Bronchial epithelial cell (primary cell): ENCODE measurements at regions not wholly inside any gene's neighbourhood (a gene's known extent, or its start where the extent isn't known, plus 50 kb on each side); places are given as distances from the start of the nearest gene placed in this dataset.

Source experiments
- DNase-seq: peaks from one replicate; pipeline ENCODE4 v3.0.0-alpha.2; 2010; ENCODE audit warnings: low read depth
- FAIRE-seq: peaks from 2 replicates; lab custom pipeline; 2011; peaks lifted over from hg19 to GRCh38; lab: Jason Lieb, UNC
- H3K27me3 ChIP-seq: 2 replicates; pipeline ENCODE4 v1.5.1; 2011; ENCODE audit warnings: low read length; ENCODE audit not compliant: control insufficient read depth, insufficient read depth
- H3K36me3 ChIP-seq: 2 replicates; pipeline ENCODE4 v1.5.1; 2011; ENCODE audit warnings: low read length; ENCODE audit not compliant: control insufficient read depth, insufficient read depth
- H3K4me3 ChIP-seq: 2 replicates; pipeline ENCODE4 v1.5.1; 2011; ENCODE audit warnings: mild to moderate bottlenecking, low read depth, low read length, control low read depth
- CTCF ChIP-seq: IDR thresholded peaks from 2 replicates; pipeline ENCODE4 v1.5.1; 2011; ENCODE audit warnings: mild to moderate bottlenecking, moderate library complexity, low read length, control low read depth, inconsistent platforms; ENCODE audit not compliant: insufficient read depth, severe bottlenecking

GRCh38 chr2:18169121-18169892, 290.8 kb downstream of the KCNS3 start:
- FAIRE-seq (no peak), DNase-seq (peak; percentile 74)
- Histone ChIP-seq H3K27me3 (no peaks in the 10 kb centered on the region), H3K4me3 (no peak overlapping the region), H3K36me3 (no peaks in the 10 kb centered on the region)
- no peak for TF ChIP-seq CTCF

GRCh38 chr2:18167871-18168270, 289.4 kb downstream of the KCNS3 start:
- DNase-seq (peak; percentile 56), FAIRE-seq (no peak)
- H3K36me3 ChIP-seq: no peaks in the 10 kb centered on the region
- H3K27me3 ChIP-seq: no peaks in the 10 kb centered on the region
- no peak for TF ChIP-seq CTCF
- no peak overlapping the region for H3K4me3 ChIP-seq

- no peaks in the 10 kb centered on the region for H3K36me3 ChIP-seq
- FAIRE-seq: no peak
- TF ChIP-seq CTCF: no peak
- H3K4me3 ChIP-seq: no peak overlapping the region
- no peaks in the 10 kb centered on the region for H3K27me3 ChIP-seq
- no peak for DNase-seq
Measured at GRCh38 chr2:18161681-18162080, 283.2 kb downstream of the KCNS3 start.

- no peak for TF ChIP-seq CTCF
- FAIRE-seq: no peak
- H3K36me3 ChIP-seq: no peaks in the 10 kb centered on the region
Measured at GRCh38 chr2:18159896-18160295, 281.4 kb downstream of the KCNS3 start.

GRCh38 chr2:18156421-18156820, 278.0 kb downstream of the KCNS3 start:
- DNase-seq (no peak), FAIRE-seq (no peak)
- Histone ChIP-seq H3K36me3 (no peaks in the 10 kb centered on the region), H3K27me3 (no peaks in the 10 kb centered on the region), H3K4me3 (no peak overlapping the region)
- no peak for TF ChIP-seq CTCF

More at GRCh38 chr2:18159896-18160295, 281.4 kb downstream of the KCNS3 start:
- Histone ChIP-seq H3K27me3 (no peaks in the 10 kb centered on the region), H3K4me3 (no peak overlapping the region)
- no peak for DNase-seq

GRCh38 chr2:18156002-18156401, 277.5 kb downstream of the KCNS3 start:
- FAIRE-seq: no peak
- TF ChIP-seq CTCF: no peak
- H3K4me3 ChIP-seq: no peak overlapping the region
- H3K36me3 ChIP-seq: no peaks in the 10 kb centered on the region
- no peak for DNase-seq
- no peaks in the 10 kb centered on the region for H3K27me3 ChIP-seq
